ENCODE measurements at regions not wholly inside any gene's neighbourhood (a gene's known extent, or its start where the extent isn't known, plus 50 kb on each side); places are given as distances from the start of the nearest gene placed in this dataset.

GRCh38 chr16:82311528-82311927 is 141.5 kb upstream of the MPHOSPH6 start (continued):
- TF ChIP-seq ZFP3 (CRISPR knock-in tag; IDR thresholded peaks at IDR 0.05) = no peak
- TF ChIP-seq PPARA (CRISPR knock-in tag; IDR thresholded peaks at IDR 0.05; ENCODE audit: borderline replicate concordance) = no peak
- TF ChIP-seq ZNF565 (CRISPR knock-in tag; conservative IDR thresholded peaks at IDR 0.05; ENCODE audit: low read depth) = no peak

- no peak for TF ChIP-seq ZFP30 (CRISPR knock-in tag; IDR thresholded peaks at IDR 0.05)
- no peak for TF ChIP-seq GLIS3 (CRISPR knock-in tag; IDR thresholded peaks at IDR 0.05)
- ATAC-seq = no peak
Observed at GRCh38 chr16:82302042-82302727, 132.2 kb upstream of the MPHOSPH6 start.

GRCh38 chr16:82301146-82301755 is 131.2 kb upstream of the MPHOSPH6 start:
- no peak for ATAC-seq
- TF ChIP-seq TOX (CRISPR knock-in tag; IDR thresholded peaks at IDR 0.05; ENCODE audit: borderline replicate concordance) (no peak), ZC3H10 (CRISPR knock-in tag; IDR thresholded peaks at IDR 0.05) (no peak)

- no peak for ATAC-seq
Observed at GRCh38 chr16:82300374-82300951, 130.4 kb upstream of the MPHOSPH6 start.

More at GRCh38 chr16:82300374-82300951, 130.4 kb upstream of the MPHOSPH6 start:
- no peak for TF ChIP-seq OSR1 (CRISPR knock-in tag; IDR thresholded peaks at IDR 0.05)
- no peak for TF ChIP-seq ZNF565 (CRISPR knock-in tag; conservative IDR thresholded peaks at IDR 0.05; ENCODE audit: low read depth)
- no peak for TF ChIP-seq SNAI2 (CRISPR knock-in tag; IDR thresholded peaks at IDR 0.05)
- no peak for TF ChIP-seq ZC3H10 (CRISPR knock-in tag; IDR thresholded peaks at IDR 0.05)
- no peak for TF ChIP-seq ZFP30 (CRISPR knock-in tag; IDR thresholded peaks at IDR 0.05)
- TF ChIP-seq ZFP3 (CRISPR knock-in tag; IDR thresholded peaks at IDR 0.05) = no peak
- no peak for TF ChIP-seq ZNF8 (CRISPR knock-in tag; IDR thresholded peaks at IDR 0.05)
- TF ChIP-seq ARNTL (CRISPR knock-in tag; IDR thresholded peaks at IDR 0.05; ENCODE audit: borderline replicate concordance, low read depth) = no peak
- no peak for TF ChIP-seq PATZ1 (CRISPR knock-in tag; IDR thresholded peaks at IDR 0.05; ENCODE audit: borderline replicate concordance)
- no peak for TF ChIP-seq TCF4 (CRISPR knock-in tag; IDR thresholded peaks at IDR 0.05; ENCODE audit: borderline replicate concordance)
- TF ChIP-seq CSDC2 (CRISPR knock-in tag; IDR thresholded peaks at IDR 0.05) = no peak
- TF ChIP-seq TSHZ2 (CRISPR knock-in tag; IDR thresholded peaks at IDR 0.05) = no peak
- TF ChIP-seq ISL1 (CRISPR knock-in tag; IDR thresholded peaks at IDR 0.05) = no peak
- no peak for TF ChIP-seq ZNF70 (CRISPR knock-in tag; IDR thresholded peaks at IDR 0.05)
- no peak for TF ChIP-seq TOX (CRISPR knock-in tag; IDR thresholded peaks at IDR 0.05; ENCODE audit: borderline replicate concordance)
- no peak for TF ChIP-seq CREB5 (CRISPR knock-in tag; IDR thresholded peaks at IDR 0.05; ENCODE audit: low read depth)
- TF ChIP-seq GLIS3 (CRISPR knock-in tag; IDR thresholded peaks at IDR 0.05) = no peak

Measured in SK-N-SH treated with all-trans-retinoic acid at 6 μM for 48 hours (cell line).